Epithelial cell of esophagus (primary cell): ENCODE measurements at regions not wholly inside any gene's neighbourhood (a gene's known extent, or its start where the extent isn't known, plus 50 kb on each side); places are given as distances from the start of the nearest gene placed in this dataset.
"Not testable (repeated sequence)": the region's sequence is repeated elsewhere in the genome, so short reads cannot be mapped to it uniquely, and the experiment has no call there.

Source experiments
- DNase-seq: peaks from one replicate; pipeline ENCODE4 v3.0.0; 2010; ENCODE audit warnings: low read depth
- H3K4me3 ChIP-seq: 2 replicates; pipeline ENCODE4 v1.5.1; 2011; ENCODE audit warnings: mild to moderate bottlenecking, low read length, control low read depth
- CTCF ChIP-seq: IDR thresholded peaks from 2 replicates; pipeline ENCODE4 v1.5.1; 2011; ENCODE audit warnings: low read depth, mild to moderate bottlenecking, low read length, control low read depth, inconsistent platforms; ENCODE audit not compliant: insufficient read depth; ENCODE audit errors: missing control alignments

- TF ChIP-seq CTCF = no peak
- H3K4me3 ChIP-seq = no peak overlapping the region
- DNase-seq = no peak
Measured at GRCh38 chr12:24522736-24523135, 426.2 kb downstream of the BCAT1 start.

GRCh38 chr12:24519759-24520158 is 429.1 kb downstream of the BCAT1 start:
- no peak overlapping the region for H3K4me3 ChIP-seq
- no peak for TF ChIP-seq CTCF
- no peak for DNase-seq

- no peak for TF ChIP-seq CTCF
- DNase-seq = no peak
Measured at GRCh38 chr12:24517000-24517399, 431.9 kb downstream of the BCAT1 start.

GRCh38 chr12:24510581-24511125 is 438.2 kb downstream of the BCAT1 start:
- no peak for TF ChIP-seq CTCF
- no peak overlapping the region for H3K4me3 ChIP-seq
- DNase-seq = no peak

More at GRCh38 chr12:24517000-24517399, 431.9 kb downstream of the BCAT1 start:
- no peak overlapping the region for H3K4me3 ChIP-seq

- TF ChIP-seq CTCF = no peak
- DNase-seq = no peak
- H3K4me3 ChIP-seq = no peak overlapping the region
Measured at GRCh38 chr12:24507827-24508226, 441.1 kb downstream of the BCAT1 start.

- DNase-seq = peak; percentile 19
- no peak overlapping the region for H3K4me3 ChIP-seq
- no peak for TF ChIP-seq CTCF
Measured at GRCh38 chr12:24505366-24506015, 443.4 kb downstream of the BCAT1 start.

- not testable (repeated sequence) for H3K4me3 ChIP-seq, DNase-seq
Measured at GRCh38 chr12:24503477-24503876, 445.4 kb downstream of the BCAT1 start.
